DMS53 (cell line): ENCODE measurements at regions not wholly inside any gene's neighbourhood (a gene's known extent, or its start where the extent isn't known, plus 50 kb on each side); places are given as distances from the start of the nearest gene placed in this dataset.

Experiments used
- DNase-seq: peaks from one replicate; lab custom pipeline; 2025; lab: John Stamatoyannopoulos, UW

DNA sequence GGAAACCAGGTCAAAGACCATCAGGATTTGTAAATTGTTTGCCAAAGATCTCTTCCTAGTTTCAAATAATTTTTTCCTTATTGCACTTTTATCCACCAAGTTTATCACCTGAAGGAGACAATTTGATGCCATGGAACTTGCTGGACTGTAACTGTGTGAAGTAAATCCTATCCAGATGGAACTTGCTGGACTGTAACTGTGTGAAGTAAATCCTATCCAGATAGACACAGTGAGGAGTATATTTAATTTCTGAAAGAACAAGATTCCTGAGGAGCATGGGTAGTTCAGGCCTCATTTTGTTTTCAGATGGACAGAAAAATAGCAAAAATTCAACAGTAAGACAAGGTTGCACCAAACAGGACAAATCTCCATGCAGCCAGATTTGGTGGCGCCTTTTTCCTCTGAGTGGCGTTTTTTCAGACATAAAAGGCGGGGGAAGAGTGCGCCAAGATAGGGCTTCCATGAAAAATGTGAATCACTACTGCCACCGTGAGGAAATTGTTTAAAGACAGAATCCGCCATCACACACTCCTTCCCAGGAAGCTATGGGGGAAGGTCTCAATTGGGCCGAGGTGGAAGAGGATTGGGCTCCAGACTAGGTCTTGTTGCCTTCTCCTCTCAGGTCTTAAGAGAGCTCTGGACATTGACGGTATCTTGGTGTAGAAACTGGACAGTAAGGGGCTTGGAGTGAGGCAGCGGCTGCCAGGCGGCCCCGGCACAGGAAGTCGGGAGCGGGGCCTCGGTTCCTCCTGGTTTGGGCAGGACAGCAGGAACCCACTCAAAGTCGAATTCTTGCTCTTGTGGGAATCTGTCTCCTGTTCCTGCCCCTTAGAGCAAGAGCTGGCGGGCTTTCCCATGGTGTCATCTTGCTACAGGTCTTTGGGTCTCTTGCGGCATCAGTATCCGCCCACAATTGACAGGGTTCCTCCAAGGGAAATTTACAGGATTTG is 234.7 kb downstream of the OR13H1 start:
- DNase-seq: peak; percentile 78

DNA sequence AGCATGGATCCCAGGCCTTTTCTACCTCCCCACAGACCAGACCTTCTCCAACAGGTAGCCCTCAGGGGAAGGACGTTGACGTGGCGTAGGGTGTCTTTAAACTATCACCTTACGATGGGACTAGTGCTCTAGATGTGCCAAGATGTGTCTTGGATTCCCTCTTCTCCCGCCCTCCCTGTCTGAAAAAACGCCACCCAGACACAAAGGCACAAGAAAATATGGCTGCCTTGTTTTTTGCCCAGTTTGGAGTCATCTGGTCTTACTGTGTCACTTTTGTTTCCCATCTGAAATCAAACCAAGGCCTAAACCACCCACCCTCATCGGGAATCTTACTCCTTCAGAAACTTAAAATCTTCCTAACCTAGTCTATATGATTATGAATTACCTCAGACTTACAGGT is 235.4 kb downstream of the OR13H1 start:
- DNase-seq: no peak

GRCh38 chrX:131779741-131780140 is 235.9 kb downstream of the OR13H1 start:
- DNase-seq: no peak

GRCh38 chrX:131782646-131783045 is 238.8 kb downstream of the OR13H1 start:
- DNase-seq: no peak

- DNase-seq: peak; percentile 43
Measured at GRCh38 chrX:131783555-131784308, 239.4 kb upstream of the STK26 start.

GRCh38 chrX:131789664-131790063 is 233.4 kb upstream of the STK26 start:
- no peak for DNase-seq

GRCh38 chrX:131791608-131792355 is 231.3 kb upstream of the STK26 start:
- DNase-seq: no peak

DNA sequence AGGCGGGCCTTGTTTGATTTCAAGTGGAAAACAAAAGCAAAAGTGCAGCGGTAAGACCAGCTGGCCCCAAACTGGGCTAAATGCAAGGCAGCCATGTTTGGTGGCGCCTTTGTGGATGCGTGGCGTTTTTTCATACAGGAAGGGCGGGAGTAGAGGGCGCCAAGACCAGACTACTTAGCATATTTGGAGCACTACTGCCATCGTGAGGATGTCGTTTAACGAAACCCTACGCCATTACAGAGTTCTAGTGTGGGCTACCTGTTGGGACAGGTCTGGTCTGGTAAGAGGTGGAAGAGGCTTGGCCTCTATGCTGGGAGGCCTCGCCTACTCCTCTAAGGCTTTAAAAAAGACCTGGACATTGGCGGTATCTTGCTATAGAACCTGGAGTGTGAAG is 230.7 kb upstream of the STK26 start:
- DNase-seq: peak; percentile 91

DNA sequence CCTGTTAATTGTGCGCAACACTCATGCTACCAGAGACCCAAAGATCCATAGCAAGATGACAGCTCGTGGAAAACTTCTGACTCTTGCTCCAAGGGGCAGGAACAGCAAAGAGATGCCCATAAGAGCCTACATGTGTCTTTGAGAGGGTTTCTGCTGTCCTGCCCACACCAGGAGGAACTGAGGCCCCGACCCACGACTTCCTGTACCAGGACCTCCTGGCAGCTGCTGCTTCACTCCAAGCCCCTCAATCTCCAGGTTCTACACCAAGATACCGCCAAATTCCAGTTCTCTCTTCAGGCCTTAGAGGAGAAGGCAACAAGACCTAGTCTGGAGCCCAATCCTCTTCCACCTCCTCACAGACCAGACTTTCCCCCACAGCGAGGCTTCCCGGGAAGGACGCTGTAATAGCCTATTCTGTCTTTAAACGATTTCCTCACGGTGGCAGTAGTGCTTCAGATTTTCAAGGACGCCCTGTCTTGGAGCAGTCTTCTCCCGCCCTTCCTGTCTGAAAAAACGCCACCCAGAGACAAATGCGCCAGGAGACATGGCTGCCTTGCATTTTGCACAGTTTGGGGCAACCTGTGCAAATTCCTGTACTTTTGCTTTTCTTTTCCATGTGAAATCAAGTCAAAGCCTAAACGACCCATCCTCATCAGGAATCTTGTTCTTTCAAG is 230.2 kb upstream of the STK26 start:
- DNase-seq: peak; percentile 88

DNA sequence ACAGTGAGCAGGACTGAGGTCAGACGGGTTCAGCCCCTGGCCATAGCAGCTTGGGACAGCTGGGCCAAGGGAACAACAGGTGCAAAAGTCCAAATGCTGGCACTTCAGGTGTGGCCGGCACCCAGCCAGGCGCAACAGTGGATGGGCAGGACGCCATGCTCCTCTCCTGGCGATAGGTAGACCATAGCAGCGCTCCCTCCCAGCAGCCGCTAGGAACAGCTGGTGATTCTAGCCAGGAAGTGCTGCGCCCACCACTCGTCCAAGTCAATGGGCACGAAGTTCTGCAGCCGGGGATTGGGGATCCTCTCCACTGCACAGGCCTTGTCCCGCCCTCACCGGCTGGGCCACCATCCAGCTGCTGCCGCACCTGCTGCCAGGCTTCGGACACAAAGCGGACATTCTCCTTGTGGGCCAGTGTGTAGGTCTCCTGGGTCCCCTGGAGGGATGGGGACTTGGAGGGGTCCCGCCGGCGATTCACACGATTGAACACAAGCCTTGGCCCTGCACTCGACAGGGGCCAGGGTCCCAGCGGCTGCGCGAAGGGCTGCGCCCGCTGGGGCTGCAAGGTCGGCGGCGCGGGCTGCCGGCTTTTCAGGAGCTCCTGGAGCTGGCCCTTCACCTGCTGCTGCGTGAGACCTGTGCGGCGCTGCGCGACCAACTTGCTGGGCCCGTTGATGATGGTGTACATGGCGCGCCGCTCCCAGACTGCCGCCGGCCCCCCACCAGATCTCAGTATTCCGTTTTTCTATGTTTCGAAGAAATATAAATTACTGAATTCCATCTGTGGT is 227.5 kb upstream of the STK26 start:
- peak; percentile 65 for DNase-seq

DNA sequence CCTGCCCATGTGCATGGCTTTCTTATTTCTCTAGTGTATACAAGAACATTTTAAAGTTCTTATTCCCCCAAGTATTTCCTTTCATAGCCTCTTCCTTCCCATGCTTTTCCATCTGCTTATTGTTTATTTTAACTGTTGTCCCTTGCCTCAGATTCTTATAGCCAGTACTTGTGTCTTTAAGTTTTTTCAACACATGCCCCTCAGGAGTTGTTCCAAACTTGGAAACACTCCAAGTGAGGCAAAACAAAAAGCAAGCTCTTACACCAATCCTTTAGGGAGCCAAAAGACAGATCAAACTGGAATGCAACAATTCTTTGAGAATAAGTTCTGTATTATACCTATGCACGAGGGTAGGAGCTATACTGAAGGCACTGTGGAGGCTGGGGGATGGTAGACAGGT is 222.0 kb upstream of the STK26 start:
- no peak for DNase-seq

DNA sequence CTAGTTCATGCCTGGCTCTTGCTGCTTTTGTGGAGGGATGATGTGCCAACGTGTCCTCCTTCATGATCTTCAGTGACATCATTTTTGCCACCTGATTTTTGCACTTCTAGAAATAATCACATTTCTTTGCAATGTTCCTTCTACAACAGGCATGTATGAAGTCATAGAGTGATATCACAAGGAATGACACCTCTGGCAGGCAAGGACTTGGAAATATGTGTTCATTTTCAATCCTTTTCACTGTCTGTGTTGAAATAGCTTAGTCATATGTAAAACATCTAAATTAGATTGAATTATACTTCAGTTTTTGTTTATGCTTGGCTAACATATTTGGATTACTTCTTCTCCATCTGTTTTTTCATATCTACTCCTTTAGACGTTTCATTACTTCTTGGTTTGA is 221.2 kb upstream of the STK26 start:
- no peak for DNase-seq

DNA sequence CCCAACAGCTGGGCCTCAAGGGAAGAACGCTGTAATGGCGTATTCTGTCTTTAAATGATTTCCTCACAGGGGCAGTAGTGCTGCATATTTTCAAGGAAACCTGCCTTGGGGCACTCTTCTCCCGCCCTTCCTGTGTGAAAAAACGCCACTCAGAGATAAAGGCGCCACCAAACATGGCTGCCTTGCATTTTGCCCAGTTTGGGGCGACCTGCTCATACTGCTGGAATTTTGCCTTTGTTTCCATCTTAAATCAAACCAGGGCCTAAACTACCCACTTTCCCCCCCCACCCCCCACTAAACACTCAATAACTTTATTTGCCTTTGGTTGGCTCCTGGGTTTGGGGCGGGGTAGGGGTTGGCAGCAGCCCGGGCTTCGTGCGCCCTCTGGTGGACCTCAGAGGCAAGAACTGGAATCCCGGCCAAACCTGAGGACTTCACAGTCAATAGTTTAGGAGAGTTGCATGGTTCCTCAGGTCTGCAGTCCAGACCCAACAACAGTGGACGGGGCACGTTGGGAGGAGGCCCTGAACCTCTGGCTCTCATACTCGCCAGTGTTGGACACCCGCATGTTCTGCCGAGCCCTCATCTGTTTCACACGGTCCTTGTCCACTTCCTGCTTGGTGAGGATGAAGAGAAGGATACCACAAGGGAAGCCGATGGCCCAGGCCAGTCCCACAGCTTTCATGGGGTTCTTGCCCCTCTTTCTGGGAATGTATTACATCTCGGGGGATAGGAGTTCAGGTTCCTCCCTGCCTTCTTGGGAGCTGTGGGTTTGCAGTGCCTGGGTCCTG is 220.1 kb upstream of the STK26 start:
- peak; percentile 60 for DNase-seq

DNA sequence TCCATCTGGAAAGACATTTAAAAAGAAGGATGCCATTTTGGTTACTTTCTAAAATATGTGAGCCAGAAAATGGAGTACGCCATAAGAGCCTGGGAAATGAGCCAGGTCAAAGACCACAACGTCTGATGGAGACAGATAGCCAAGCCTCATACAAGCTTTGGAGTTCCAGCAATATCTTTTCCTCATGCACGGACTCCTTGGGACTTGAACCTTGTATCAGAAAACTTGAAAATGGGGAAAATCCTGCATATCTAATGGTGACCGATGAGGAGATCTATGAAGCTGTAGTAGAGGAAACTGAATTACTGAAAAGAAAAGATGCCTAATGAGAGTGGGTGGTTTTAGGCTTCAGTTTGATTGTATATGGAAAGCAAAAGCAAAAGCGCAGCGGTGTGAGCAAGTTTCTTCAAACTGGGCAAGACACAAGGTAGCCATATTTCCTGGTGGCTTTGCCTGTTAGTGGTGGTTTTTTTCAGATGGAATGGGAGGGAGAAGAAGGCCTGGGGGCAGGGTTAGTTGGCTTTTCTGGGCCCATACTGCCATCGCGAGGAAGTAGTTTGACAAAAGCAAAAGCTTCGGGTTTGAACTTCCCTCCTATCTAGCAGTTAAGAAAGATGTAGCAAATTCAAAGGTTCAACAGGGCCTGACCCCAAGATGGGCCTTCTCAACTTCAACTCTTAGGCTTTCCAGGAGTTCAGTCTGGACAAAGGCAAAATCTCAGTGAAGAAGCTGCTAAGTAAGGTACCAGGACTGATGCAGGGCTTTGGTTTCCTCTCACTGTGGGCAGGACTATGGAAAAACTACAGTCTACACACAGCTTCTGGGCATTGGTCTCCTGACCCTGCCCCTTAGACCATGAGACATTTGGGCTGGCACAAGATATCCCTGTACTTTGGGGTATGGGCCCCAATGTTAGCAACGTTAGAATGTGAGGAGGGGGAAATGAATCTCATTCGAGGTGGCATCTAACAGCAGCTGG is 210.0 kb upstream of the STK26 start:
- peak; percentile 4 for DNase-seq

GRCh38 chrX:131816551-131817136 is 206.5 kb upstream of the STK26 start:
- DNase-seq: no peak

GRCh38 chrX:131818297-131818936 is 204.7 kb upstream of the STK26 start:
- DNase-seq: no peak

DNA sequence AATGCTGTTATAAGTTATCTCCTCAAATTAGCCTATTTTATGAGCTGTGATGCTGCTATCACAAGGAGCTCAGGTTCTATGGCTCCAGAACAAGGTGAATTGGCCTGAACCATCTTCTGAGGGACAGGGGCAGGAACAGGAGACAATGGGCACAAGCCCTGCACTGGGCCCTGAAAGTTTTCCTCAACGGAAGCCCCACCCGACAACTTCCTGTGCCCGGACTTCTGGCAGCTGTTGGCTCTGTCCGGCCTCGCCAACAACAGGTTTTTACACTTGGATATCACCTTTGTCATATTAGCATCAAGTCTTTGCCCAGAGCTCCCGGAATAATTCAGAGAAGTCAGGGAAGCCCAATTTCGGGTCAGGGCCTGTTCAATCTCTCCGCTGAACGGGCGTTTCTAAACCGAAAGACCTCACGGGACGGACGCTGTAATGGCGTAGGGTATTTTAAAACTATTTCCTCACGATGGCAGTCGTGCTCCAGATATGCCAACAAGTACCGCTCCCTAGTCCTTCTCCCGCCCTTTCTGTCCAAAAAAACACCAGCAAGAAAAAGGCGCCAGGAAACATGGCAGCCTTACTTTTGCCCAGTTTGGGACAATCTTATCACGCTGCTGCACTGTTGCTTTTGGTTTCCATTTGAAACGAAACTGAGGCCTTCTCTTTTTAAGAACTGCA is 201.0 kb upstream of the STK26 start:
- no peak for DNase-seq

- DNase-seq: no peak
Measured at GRCh38 chrX:131826572-131826971, 196.5 kb upstream of the STK26 start.
